ENCODE measurements at regions not wholly inside any gene's neighbourhood (a gene's known extent, or its start where the extent isn't known, plus 50 kb on each side); places are given as distances from the start of the nearest gene placed in this dataset.

DNA sequence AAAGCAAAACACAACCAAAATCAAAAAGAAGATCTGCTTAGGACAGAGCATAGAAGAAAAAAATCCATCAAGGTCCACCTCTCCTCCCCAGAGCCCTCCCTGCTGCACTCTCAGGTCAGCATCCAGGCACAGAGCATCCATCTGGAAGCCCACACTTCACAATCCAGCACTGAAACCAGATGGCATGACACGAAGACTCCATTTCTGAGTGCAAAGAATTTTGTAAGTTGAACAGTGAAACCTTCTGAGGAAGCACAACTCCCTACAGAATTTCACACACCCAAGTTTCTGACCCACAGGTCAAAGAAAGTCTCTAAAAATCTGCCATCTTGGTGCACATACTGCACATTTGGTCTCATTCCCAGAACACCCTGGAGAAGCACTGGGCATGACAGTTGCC, 128.8 kb upstream of the STXBP5 start:
- Histone ChIP-seq H3K36me3 (no peaks in the 10 kb centered on the region), H3K4me1 (no peaks in the 10 kb centered on the region), H3K27ac (no peak overlapping the region), H3K27me3 (replicated peaks in 1 of 7) (no peaks in the 10 kb centered on the region), H3K9me3 (no peaks in the 10 kb centered on the region), H3K4me3 (no peak overlapping the region)
- intact Hi-C loops (cut with DNase I; ENCODE audit: low total_unique reads), result no loop called here
- WGBS, 5 donors, result 79 to 94% (median 88%) methylated on average over 1 of the region's 1 CpG
- TF ChIP-seq POLR2AphosphoS5 (IDR thresholded peaks at IDR 0.05) (no peak), POLR2A (IDR thresholded peaks at IDR 0.05) (no peak)
- TF ChIP-seq, protein P1, sequence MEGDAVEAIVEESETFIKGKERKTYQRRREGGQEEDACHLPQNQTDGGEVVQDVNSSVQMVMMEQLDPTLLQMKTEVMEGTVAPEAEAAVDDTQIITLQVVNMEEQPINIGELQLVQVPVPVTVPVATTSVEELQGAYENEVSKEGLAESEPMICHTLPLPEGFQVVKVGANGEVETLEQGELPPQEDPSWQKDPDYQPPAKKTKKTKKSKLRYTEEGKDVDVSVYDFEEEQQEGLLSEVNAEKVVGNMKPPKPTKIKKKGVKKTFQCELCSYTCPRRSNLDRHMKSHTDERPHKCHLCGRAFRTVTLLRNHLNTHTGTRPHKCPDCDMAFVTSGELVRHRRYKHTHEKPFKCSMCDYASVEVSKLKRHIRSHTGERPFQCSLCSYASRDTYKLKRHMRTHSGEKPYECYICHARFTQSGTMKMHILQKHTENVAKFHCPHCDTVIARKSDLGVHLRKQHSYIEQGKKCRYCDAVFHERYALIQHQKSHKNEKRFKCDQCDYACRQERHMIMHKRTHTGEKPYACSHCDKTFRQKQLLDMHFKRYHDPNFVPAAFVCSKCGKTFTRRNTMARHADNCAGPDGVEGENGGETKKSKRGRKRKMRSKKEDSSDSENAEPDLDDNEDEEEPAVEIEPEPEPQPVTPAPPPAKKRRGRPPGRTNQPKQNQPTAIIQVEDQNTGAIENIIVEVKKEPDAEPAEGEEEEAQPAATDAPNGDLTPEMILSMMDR (IDR thresholded peaks at IDR 0.05 in 8 of 11, conservative IDR thresholded peaks at IDR 0.05 in 3 of 11), result no peak
- no peak for DNase-seq

- DNase-seq, result no peak
- Histone ChIP-seq H3K27ac (no peak overlapping the region), H3K27me3 (replicated peaks in 1 of 7) (no peaks in the 10 kb centered on the region), H3K4me1 (no peaks in the 10 kb centered on the region), H3K36me3 (no peaks in the 10 kb centered on the region), H3K9me3 (no peaks in the 10 kb centered on the region), H3K4me3 (no peak overlapping the region)
- intact Hi-C loops (cut with DNase I; ENCODE audit: low total_unique reads), result no loop called here
- TF ChIP-seq, protein P1 (IDR thresholded peaks at IDR 0.05 in 8 of 11, conservative IDR thresholded peaks at IDR 0.05 in 3 of 11), result no peak
- TF ChIP-seq POLR2AphosphoS5 (IDR thresholded peaks at IDR 0.05) (no peak), POLR2A (IDR thresholded peaks at IDR 0.05) (no peak)
- WGBS, 5 donors, result 84 to 95% (median 94%) methylated on average over 5 of the region's 5 CpGs
Observed at GRCh38 chr6:147077251-147077650, 127.0 kb upstream of the STXBP5 start.

GRCh38 chr6:147078106-147078505, 126.1 kb upstream of the STXBP5 start:
- WGBS, 5 donors, result 80 to 87% (median 83%) methylated on average over 2 of the region's 2 CpGs
- H3K4me3 ChIP-seq, result no peak overlapping the region
- TF ChIP-seq, protein P1 (IDR thresholded peaks at IDR 0.05 in 8 of 11, conservative IDR thresholded peaks at IDR 0.05 in 3 of 11), result no peak
- TF ChIP-seq POLR2AphosphoS5 (IDR thresholded peaks at IDR 0.05) (no peak), POLR2A (IDR thresholded peaks at IDR 0.05) (no peak)
- H3K27ac ChIP-seq, result no peak overlapping the region
- no peaks in the 10 kb centered on the region for H3K27me3 ChIP-seq (replicated peaks in 1 of 7)
- H3K9me3 ChIP-seq, result no peaks in the 10 kb centered on the region
- no peak for DNase-seq
- no peaks in the 10 kb centered on the region for H3K36me3 ChIP-seq
- intact Hi-C loops (cut with DNase I; ENCODE audit: low total_unique reads), result no loop called here
- no peaks in the 10 kb centered on the region for H3K4me1 ChIP-seq

GRCh38 chr6:147078602-147079001, 125.6 kb upstream of the STXBP5 start:
- no peaks in the 10 kb centered on the region for H3K9me3 ChIP-seq
- H3K4me3 ChIP-seq, result no peak overlapping the region
- H3K4me1 ChIP-seq, result no peaks in the 10 kb centered on the region
- WGBS, 5 donors, result 92 to 100% (median 95%) methylated on average over 2 of the region's 2 CpGs
- TF ChIP-seq, protein P1 (IDR thresholded peaks at IDR 0.05 in 8 of 11, conservative IDR thresholded peaks at IDR 0.05 in 3 of 11), result no peak
- TF ChIP-seq POLR2A (IDR thresholded peaks at IDR 0.05) (no peak), POLR2AphosphoS5 (IDR thresholded peaks at IDR 0.05) (no peak)
- no peak overlapping the region for H3K27ac ChIP-seq
- intact Hi-C loops (cut with DNase I; ENCODE audit: low total_unique reads), result no loop called here
- no peaks in the 10 kb centered on the region for H3K27me3 ChIP-seq (replicated peaks in 1 of 7)
- no peaks in the 10 kb centered on the region for H3K36me3 ChIP-seq
- DNase-seq, result no peak

Measured in spleen (tissue), 11 donors.